ENCODE measurements at regions not wholly inside any gene's neighbourhood (a gene's known extent, or its start where the extent isn't known, plus 50 kb on each side); places are given as distances from the start of the nearest gene placed in this dataset.
"Not testable (repeated sequence)": the region's sequence is repeated elsewhere in the genome, so short reads cannot be mapped to it uniquely, and the experiment has no call there.

GRCh38 chr3:161694682-161695564, 198.3 kb downstream of the OTOL1 start:
- WGBS, result 91% methylated on average over 5 of the region's 5 CpGs
- no peak overlapping the region for H3K4me3 ChIP-seq (ENCODE audit: low read length)

GRCh38 chr3:161695811-161696210, 199.2 kb downstream of the OTOL1 start:
- WGBS, result no CpG with 5 or more reads among the region's 1 CpG
- no peak overlapping the region for H3K9ac ChIP-seq (ENCODE audit: low read depth, low read length)
- no peaks in the 10 kb centered on the region for H3K4me1 ChIP-seq (ENCODE audit: insufficient read depth, low read length)

More at GRCh38 chr3:161694682-161695564, 198.3 kb downstream of the OTOL1 start:
- Histone ChIP-seq H3K27me3 (ENCODE audit: insufficient read depth, low read length) (no peaks in the 10 kb centered on the region), H3K4me1 (ENCODE audit: insufficient read depth, low read length) (0 out of 2 replicates have a peak, but pooled peaks cover 6% of the 10 kb centered on the region), H3K9me3 (ENCODE audit: insufficient read depth, low read depth, low read length) (no peaks in the 10 kb centered on the region), H3K9ac (ENCODE audit: low read depth, low read length) (no peak overlapping the region), H3K36me3 (ENCODE audit: insufficient read depth, low read length) (no peaks in the 10 kb centered on the region), H3K27ac (ENCODE audit: low read depth, low read length) (no peak overlapping the region)

DNA sequence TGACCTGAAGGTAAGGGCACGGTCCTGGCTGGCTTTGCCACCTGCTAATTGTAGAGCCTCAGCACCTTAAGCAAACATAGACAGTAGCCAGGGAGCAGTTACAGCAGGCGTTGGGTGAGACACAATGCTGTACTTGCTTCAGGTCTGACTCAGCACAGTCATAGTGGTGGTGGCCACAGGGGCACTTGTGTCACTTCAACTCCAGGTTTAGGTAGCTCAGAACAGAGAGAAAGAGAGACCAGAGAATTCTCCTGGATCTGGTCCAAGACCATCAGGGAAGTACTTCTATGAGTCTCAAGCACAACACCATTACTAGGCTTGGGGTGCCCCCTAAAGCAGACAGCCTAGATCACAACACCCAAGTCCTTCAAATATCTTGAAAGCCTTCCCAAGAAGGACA, 204.4 kb downstream of the OTOL1 start:
- Histone ChIP-seq H3K27ac (ENCODE audit: low read depth, low read length) (no peak overlapping the region), H3K9ac (ENCODE audit: low read depth, low read length) (no peak overlapping the region), H3K4me3 (ENCODE audit: low read length) (no peak overlapping the region), H3K27me3 (ENCODE audit: insufficient read depth, low read length) (no peaks in the 10 kb centered on the region), H3K9me3 (ENCODE audit: insufficient read depth, low read depth, low read length) (no peaks in the 10 kb centered on the region), H3K4me1 (ENCODE audit: insufficient read depth, low read length) (no peaks in the 10 kb centered on the region), H3K36me3 (ENCODE audit: insufficient read depth, low read length) (no peaks in the 10 kb centered on the region)
- WGBS, result 93% methylated on average over 2 of the region's 2 CpGs

More at GRCh38 chr3:161695811-161696210, 199.2 kb downstream of the OTOL1 start:
- Histone ChIP-seq H3K27me3 (ENCODE audit: insufficient read depth, low read length) (no peaks in the 10 kb centered on the region), H3K9me3 (ENCODE audit: insufficient read depth, low read depth, low read length) (no peaks in the 10 kb centered on the region), H3K27ac (ENCODE audit: low read depth, low read length) (no peak overlapping the region), H3K36me3 (ENCODE audit: insufficient read depth, low read length) (no peaks in the 10 kb centered on the region), H3K4me3 (ENCODE audit: low read length) (no peak overlapping the region)

- not testable (repeated sequence) for H3K4me1 ChIP-seq (ENCODE audit: insufficient read depth, low read length); H3K27ac ChIP-seq (ENCODE audit: low read depth, low read length)
- 94% methylated on average over 5 of the region's 5 CpGs for WGBS
These were observed 210.6 kb downstream of the OTOL1 start for GRCh38 chr3:161707253-161707652.

GRCh38 chr3:161713731-161714130, 217.1 kb downstream of the OTOL1 start:
- H3K9ac ChIP-seq (ENCODE audit: low read depth, low read length), result no peak overlapping the region
- H3K36me3 ChIP-seq (ENCODE audit: insufficient read depth, low read length), result no peaks in the 10 kb centered on the region
- H3K4me3 ChIP-seq (ENCODE audit: low read length), result no peak overlapping the region
- H3K27ac ChIP-seq (ENCODE audit: low read depth, low read length), result no peak overlapping the region
- no peaks in the 10 kb centered on the region for H3K4me1 ChIP-seq (ENCODE audit: insufficient read depth, low read length)
- no peaks in the 10 kb centered on the region for H3K27me3 ChIP-seq (ENCODE audit: insufficient read depth, low read length)
- no peaks in the 10 kb centered on the region for H3K9me3 ChIP-seq (ENCODE audit: insufficient read depth, low read depth, low read length)

More at GRCh38 chr3:161707253-161707652, 210.6 kb downstream of the OTOL1 start:
- H3K4me3 ChIP-seq (ENCODE audit: low read length); H3K36me3 ChIP-seq (ENCODE audit: insufficient read depth, low read length); H3K9me3 ChIP-seq (ENCODE audit: insufficient read depth, low read depth, low read length); H3K27me3 ChIP-seq (ENCODE audit: insufficient read depth, low read length); H3K9ac ChIP-seq (ENCODE audit: low read depth, low read length): not testable (repeated sequence)

GRCh38 chr3:161731968-161732367, 235.4 kb downstream of the OTOL1 start:
- H3K36me3 ChIP-seq (ENCODE audit: insufficient read depth, low read length), result no peaks in the 10 kb centered on the region
- no peaks in the 10 kb centered on the region for H3K27me3 ChIP-seq (ENCODE audit: insufficient read depth, low read length)
- no peaks in the 10 kb centered on the region for H3K4me1 ChIP-seq (ENCODE audit: insufficient read depth, low read length)
- no peak overlapping the region for H3K4me3 ChIP-seq (ENCODE audit: low read length)
- H3K9ac ChIP-seq (ENCODE audit: low read depth, low read length), result no peak overlapping the region
- H3K27ac ChIP-seq (ENCODE audit: low read depth, low read length), result no peak overlapping the region
- H3K9me3 ChIP-seq (ENCODE audit: insufficient read depth, low read depth, low read length), result peaks cover 10% of the 10 kb centered on the region
- 82% methylated on average over 2 of the region's 2 CpGs for WGBS

GRCh38 chr3:161737171-161737570, 240.6 kb downstream of the OTOL1 start:
- Histone ChIP-seq H3K27ac (ENCODE audit: low read depth, low read length) (no peak overlapping the region), H3K9ac (ENCODE audit: low read depth, low read length) (no peak overlapping the region), H3K4me3 (ENCODE audit: low read length) (no peak overlapping the region), H3K4me1 (ENCODE audit: insufficient read depth, low read length) (no peaks in the 10 kb centered on the region), H3K27me3 (ENCODE audit: insufficient read depth, low read length) (no peaks in the 10 kb centered on the region), H3K36me3 (ENCODE audit: insufficient read depth, low read length) (no peaks in the 10 kb centered on the region), H3K9me3 (ENCODE audit: insufficient read depth, low read depth, low read length) (no peaks in the 10 kb centered on the region)

- H3K36me3 ChIP-seq (ENCODE audit: insufficient read depth, low read length), result no peaks in the 10 kb centered on the region
- no peaks in the 10 kb centered on the region for H3K4me1 ChIP-seq (ENCODE audit: insufficient read depth, low read length)
- H3K9me3 ChIP-seq (ENCODE audit: insufficient read depth, low read depth, low read length), result no peaks in the 10 kb centered on the region
- no peak overlapping the region for H3K9ac ChIP-seq (ENCODE audit: low read depth, low read length)
- no peaks in the 10 kb centered on the region for H3K27me3 ChIP-seq (ENCODE audit: insufficient read depth, low read length)
- H3K4me3 ChIP-seq (ENCODE audit: low read length), result no peak overlapping the region
- no peak overlapping the region for H3K27ac ChIP-seq (ENCODE audit: low read depth, low read length)
These were observed 243.8 kb downstream of the OTOL1 start for GRCh38 chr3:161740421-161740820.

DNA sequence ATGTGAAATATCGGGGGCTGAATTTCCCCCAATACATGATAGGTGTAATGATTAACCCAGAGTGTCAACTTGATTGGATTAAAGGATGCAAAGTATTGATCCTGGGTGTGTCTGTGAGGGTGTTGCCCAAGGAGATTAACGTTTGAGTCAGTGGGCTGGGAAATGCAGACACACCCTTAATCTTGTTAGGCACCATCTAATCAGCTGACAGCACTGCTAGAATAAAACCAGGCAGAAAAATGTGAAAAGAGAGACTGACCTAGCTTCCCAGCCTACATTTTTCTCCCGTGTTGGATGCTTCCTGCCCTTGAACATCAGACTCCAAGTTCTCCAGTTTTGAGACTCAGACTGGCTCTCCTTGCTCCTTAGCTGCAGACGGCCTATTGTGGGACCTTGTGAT, 247.8 kb downstream of the OTOL1 start:
- 92% methylated on average over 3 of the region's 4 CpGs for WGBS
- Histone ChIP-seq H3K9ac (ENCODE audit: low read depth, low read length) (no peak overlapping the region), H3K27ac (ENCODE audit: low read depth, low read length) (no peak overlapping the region), H3K9me3 (ENCODE audit: insufficient read depth, low read depth, low read length) (no peaks in the 10 kb centered on the region), H3K36me3 (ENCODE audit: insufficient read depth, low read length) (no peaks in the 10 kb centered on the region), H3K4me3 (ENCODE audit: low read length) (no peak overlapping the region), H3K27me3 (ENCODE audit: insufficient read depth, low read length) (no peaks in the 10 kb centered on the region), H3K4me1 (ENCODE audit: insufficient read depth, low read length) (no peaks in the 10 kb centered on the region)

- Histone ChIP-seq H3K4me1 (ENCODE audit: insufficient read depth, low read length) (no peaks in the 10 kb centered on the region), H3K9ac (ENCODE audit: low read depth, low read length) (no peak overlapping the region), H3K36me3 (ENCODE audit: insufficient read depth, low read length) (no peaks in the 10 kb centered on the region), H3K9me3 (ENCODE audit: insufficient read depth, low read depth, low read length) (no peaks in the 10 kb centered on the region), H3K27me3 (ENCODE audit: insufficient read depth, low read length) (no peaks in the 10 kb centered on the region), H3K27ac (ENCODE audit: low read depth, low read length) (no peak overlapping the region), H3K4me3 (ENCODE audit: low read length) (no peak overlapping the region)
These were observed 249.1 kb downstream of the OTOL1 start for GRCh38 chr3:161745741-161746140.

DNA sequence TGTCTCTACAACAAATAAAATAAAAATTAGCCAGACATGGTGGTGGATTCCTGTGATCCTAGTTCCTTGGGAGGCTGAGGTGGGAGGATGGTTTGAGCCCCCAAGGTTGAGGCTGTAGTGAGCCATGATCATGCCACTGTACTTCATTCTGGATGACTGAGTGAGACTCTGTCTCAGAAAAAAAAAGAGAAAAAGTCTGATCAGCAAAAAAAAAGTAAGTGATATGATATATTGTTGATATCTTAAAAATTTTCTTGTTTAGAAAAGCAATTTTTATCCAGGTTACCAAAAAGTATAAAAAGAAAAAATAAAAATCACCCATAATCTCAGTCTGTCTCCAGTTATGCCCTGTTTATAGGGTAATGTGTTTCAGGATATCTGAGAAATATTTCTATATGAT, 251.4 kb downstream of the OTOL1 start:
- H3K36me3 ChIP-seq (ENCODE audit: insufficient read depth, low read length), result no peaks in the 10 kb centered on the region
- H3K9ac ChIP-seq (ENCODE audit: low read depth, low read length), result no peak overlapping the region
- H3K4me1 ChIP-seq (ENCODE audit: insufficient read depth, low read length), result no peaks in the 10 kb centered on the region
- no peak overlapping the region for H3K27ac ChIP-seq (ENCODE audit: low read depth, low read length)
- no peak overlapping the region for H3K4me3 ChIP-seq (ENCODE audit: low read length)
- no peaks in the 10 kb centered on the region for H3K9me3 ChIP-seq (ENCODE audit: insufficient read depth, low read depth, low read length)
- no peaks in the 10 kb centered on the region for H3K27me3 ChIP-seq (ENCODE audit: insufficient read depth, low read length)

All from HUES64 (cell line).